GM18520 (cell line): ENCODE measurements at regions not wholly inside any gene's neighbourhood (a gene's known extent, or its start where the extent isn't known, plus 50 kb on each side); places are given as distances from the start of the nearest gene placed in this dataset.
"Not testable (repeated sequence)": the region's sequence is repeated elsewhere in the genome, so short reads cannot be mapped to it uniquely, and the experiment has no call there.

ENCODE experiments used
- ATAC-seq: cut with Tn5 transposase; IDR thresholded peaks from one replicate; pipeline ENCODE4 v1.9.1; 2021; ENCODE audit not compliant: unreplicated experiment

GRCh38 chrX:68953331-68953730 is 124.5 kb downstream of the EFNB1 start:
- no peak for ATAC-seq

DNA sequence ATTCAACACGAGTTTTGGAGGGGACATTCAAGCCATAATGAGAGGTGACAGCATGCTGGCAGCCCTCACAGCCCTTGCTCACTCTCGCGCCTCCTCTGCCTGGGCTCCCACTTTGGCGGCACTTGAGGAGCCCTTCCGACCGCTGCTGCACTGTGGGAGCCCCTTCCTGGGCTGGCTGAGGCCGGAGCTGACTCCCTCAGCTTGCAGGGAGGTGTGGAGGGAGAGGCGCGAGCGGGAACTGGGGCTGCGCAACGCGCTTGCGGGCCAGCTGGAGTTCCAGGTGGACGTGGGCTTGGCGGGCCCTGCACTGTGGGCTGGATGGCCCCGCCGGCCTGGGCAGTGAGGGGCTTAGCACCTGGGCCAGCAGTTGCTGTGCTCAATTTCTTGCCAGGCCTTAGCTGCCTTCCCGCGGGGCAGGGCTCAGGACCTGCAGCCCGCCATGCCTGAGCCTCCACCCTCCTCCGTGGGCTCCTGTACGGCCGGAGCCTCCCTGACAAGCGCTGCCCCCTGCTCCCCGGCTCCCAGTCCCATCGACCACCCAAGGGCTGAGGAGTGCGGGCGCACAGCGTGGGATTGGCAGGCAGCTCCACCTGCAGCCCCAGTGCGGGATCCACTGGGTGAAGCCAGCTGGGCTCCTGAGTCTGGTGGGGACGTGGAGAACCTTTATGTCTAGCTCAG is 123.3 kb downstream of the EFNB1 start:
- not testable (repeated sequence) for ATAC-seq

DNA sequence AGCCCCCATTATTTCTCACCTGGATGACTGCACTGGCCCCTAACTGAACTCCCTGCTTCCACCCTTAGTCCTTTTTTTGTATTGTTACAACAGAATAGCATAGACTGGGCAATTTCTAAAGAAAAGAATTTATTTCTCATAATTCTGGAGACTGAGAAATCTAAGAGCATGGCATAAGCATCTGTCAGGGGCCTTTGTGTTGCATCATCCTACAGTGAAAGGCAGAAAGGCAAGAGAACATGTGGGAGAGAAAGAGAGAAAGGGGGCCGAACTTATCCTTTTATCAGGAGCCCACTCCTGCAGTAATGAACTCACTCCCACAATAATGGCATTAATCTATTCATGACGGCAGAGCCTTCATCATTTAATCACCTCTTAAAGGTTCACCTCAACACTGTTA is 122.1 kb downstream of the EFNB1 start:
- ATAC-seq: no peak

GRCh38 chrX:68947882-68948605 is 119.2 kb downstream of the EFNB1 start:
- ATAC-seq: no peak

DNA sequence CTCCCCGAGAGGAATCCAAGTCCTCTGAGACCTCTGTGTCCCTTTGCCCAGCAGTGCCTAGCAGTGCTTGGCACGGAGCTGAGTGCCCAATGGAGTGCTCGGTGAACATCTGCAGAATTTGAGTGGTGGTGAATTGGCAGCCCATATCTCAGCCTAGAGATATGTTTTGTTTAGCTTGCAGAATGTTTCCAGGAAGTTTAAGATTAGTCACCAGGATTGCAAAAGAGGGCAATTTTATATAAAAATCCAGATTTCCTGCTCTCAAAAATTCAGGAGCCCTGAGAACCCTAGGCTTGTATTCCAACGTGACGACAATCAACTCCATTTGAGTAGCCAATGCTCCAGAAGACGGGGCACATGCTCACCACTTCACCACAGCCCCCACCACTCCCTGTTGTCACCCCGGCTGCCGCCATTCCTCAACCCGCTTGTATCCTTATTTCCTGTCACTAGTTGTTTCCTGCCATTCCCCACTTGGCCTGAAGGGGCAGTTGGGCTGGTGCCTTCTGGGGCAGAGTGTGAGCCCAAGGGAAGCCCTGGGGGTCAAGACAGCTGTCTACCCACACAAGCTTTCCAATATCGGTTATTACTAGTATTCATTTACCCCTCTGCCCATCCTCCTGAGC is 116.9 kb downstream of the EFNB1 start:
- no peak for ATAC-seq

- ATAC-seq: no peak
These were observed 116.3 kb downstream of the EFNB1 start for GRCh38 chrX:68945081-68945602.

- no peak for ATAC-seq
These were observed 115.4 kb downstream of the EFNB1 start for GRCh38 chrX:68944211-68944610.

GRCh38 chrX:68942840-68943239 is 114.0 kb downstream of the EFNB1 start:
- no peak for ATAC-seq

DNA sequence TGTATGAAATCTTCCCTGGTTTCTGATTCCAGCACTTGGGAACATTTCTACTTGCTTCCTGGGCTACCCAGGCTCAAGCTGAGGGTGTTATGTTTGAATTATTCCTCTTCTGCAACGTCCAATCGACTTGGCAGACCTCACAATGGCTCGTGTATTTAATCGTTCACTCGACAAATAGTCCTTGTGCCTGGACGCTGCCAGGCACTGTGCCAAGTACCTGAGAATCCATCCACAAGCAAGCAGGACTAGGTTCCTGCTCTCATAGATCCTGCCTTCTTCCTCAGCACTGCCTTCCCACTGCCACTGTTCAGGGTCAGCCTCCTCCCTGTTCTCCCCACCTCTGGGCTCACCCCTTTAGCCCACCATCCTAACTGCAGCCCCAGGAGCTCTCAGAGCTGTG is 113.3 kb downstream of the EFNB1 start:
- no peak for ATAC-seq

GRCh38 chrX:68941385-68941952 is 112.6 kb downstream of the EFNB1 start:
- no peak for ATAC-seq

GRCh38 chrX:68940601-68941000 is 111.8 kb downstream of the EFNB1 start:
- ATAC-seq: no peak

DNA sequence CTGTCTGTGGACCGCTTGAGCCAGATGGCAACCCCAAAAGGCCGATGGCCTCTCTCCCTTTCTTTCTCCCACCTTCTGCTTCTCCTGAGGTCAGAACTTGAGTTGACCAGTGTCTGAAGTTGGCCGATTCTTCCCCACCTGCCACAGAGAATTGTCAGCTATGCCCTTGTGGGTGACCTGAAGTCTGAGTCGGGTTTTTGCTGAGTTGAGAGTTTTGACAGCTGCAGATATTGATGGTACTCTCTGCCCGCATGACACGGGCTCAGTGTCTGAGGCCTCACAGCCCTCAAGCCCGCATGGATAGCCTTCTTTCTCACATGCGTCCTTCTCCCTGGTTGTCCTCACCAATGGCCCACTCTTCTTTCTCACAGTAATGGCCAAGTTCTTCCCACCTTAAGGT is 111.0 kb downstream of the EFNB1 start:
- ATAC-seq: no peak

DNA sequence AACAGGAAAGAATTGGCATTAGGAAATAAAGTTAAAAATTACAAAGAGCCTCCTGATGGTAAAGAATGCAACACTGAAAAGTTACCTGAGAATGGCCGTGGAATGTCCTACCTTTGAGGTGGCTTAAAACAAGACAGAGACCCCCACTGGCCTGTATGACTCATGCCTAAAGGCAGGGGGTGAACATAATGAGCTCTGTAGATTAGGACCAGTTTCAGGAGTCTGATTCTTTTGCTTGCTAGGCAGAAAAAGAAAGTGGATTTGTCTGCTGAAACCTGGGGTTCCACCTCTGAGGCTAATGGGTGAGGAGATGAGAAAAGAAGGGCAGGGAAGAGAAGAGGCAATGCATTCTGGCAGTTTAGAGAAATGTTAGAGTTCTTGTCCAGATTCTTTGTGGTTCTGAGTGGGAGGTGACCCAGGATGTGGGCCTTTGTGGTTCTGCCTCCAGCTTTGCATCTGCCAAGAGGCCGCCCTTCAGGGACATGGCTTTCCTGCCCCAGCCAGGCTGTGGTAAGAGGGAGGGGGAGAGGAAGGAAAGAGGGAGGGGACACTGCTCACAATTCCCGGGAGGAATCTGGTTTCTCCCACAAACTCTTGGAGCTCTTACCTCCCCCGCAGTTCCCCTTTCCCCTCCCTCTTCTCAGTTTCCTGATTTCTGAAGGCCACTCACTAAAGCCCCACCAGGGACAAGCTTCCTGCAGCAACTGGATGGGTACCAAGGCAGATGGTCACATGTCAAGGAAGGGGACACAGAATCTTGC is 109.6 kb downstream of the EFNB1 start:
- no peak for ATAC-seq

DNA sequence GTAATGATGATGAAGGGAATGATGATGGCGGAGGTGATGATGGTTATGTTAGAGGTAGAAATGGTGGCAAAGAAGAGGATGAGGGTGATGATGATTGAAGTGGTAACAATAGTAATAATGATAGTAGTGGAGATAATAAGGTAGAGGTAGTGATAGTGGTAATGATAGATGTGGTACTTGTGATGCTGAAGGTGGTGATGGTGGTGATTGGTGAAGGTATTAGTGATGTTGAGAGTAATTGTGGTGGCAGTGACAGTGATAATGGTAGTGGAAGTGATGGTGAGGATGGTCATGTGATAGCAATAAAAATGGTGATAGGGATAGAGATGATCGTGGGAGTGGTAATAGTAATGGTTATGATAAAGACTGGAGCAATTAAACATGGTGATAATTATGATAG is 108.8 kb downstream of the EFNB1 start:
- no peak for ATAC-seq

- no peak for ATAC-seq
These were observed 107.8 kb downstream of the EFNB1 start for GRCh38 chrX:68936608-68937007.

- no peak for ATAC-seq
These were observed 107.3 kb downstream of the EFNB1 start for GRCh38 chrX:68936126-68936525.

DNA sequence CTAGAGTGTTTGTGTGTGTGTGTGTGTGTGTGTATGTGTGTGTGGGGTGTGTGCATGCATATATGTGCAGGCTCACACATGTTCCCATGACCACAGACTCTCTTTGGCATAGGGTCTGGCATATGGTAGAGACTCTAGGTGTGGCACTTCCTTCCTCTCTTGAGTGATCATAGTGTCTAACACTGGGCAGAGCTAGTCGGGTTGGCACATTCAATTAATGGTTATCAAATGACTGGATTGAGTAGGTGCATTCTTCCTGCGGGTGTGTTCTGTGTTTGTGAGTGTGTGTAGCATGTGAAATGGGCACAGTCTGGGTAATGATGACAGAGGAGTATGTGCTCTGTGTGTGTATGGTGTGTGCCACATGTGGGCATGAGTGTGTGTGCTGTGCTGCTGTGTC is 106.5 kb downstream of the EFNB1 start:
- ATAC-seq: no peak

DNA sequence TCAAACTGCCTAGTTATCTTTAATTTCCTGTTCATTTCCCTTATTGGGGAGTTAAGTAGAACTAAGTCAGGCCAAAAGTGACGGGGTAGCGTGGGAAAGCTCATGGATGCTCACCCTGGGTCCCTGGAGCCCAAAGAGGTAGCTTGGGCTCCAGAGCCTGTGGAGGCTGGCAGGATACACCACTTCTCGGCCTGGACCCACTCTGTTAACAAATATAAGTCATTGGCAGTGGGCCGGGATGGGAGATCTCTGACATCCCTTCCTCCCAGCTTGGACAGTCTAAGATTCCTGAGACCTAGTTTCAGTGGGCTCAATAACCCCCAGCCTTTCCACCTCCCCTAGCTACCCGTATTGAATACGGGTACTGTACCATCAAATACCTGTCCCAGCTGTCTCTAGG is 106.1 kb downstream of the EFNB1 start:
- ATAC-seq: no peak

GRCh38 chrX:68934421-68934820 is 105.6 kb downstream of the EFNB1 start:
- no peak for ATAC-seq

- no peak for ATAC-seq
These were observed 103.8 kb downstream of the EFNB1 start for GRCh38 chrX:68932611-68933010.

- no peak for ATAC-seq
These were observed 102.5 kb downstream of the EFNB1 start for GRCh38 chrX:68931345-68931744.
